Smooth muscle cell (in vitro differentiated cells): ENCODE measurements at regions not wholly inside any gene's neighbourhood (a gene's known extent, or its start where the extent isn't known, plus 50 kb on each side); places are given as distances from the start of the nearest gene placed in this dataset.

ENCODE experiments used
- DNase-seq: peaks from one replicate; lab custom pipeline; 2025; ENCODE audit not compliant: unreplicated experiment; lab: John Stamatoyannopoulos, UW
- H2AFZ ChIP-seq: fragments of 200-600 bp; sonication (generic); 2 replicates; pipeline ENCODE4 v1.6.0; 2016; ENCODE audit warnings: antibody characterized with exemption, low read depth, mild to moderate bottlenecking
- H3F3A ChIP-seq: fragments of 200-600 bp; sonication (generic); 2 replicates; pipeline ENCODE4 v1.6.0; 2017; ENCODE audit warnings: antibody characterized with exemption, low read depth
- H3K27ac ChIP-seq: fragments of 200-600 bp; sonication (generic); 2 replicates; pipeline ENCODE4 v1.5.1; 2016; ENCODE audit warnings: low read depth, mild to moderate bottlenecking
- H3K27me3 ChIP-seq: fragments of 200-600 bp; sonication (generic); 2 replicates; pipeline ENCODE4 v1.6.1; 2016; ENCODE audit warnings: low read depth, mild to moderate bottlenecking
- H3K36me3 ChIP-seq: fragments of 200-600 bp; sonication (generic); 2 replicates; pipeline ENCODE4 v1.5.1; 2016; ENCODE audit warnings: low read depth
- H3K4me1 ChIP-seq: fragments of 200-600 bp; sonication (generic); 2 replicates; pipeline ENCODE4 v1.5.1; 2016; ENCODE audit warnings: low read depth
- H3K4me2 ChIP-seq: fragments of 200-600 bp; sonication (generic); 2 replicates; pipeline ENCODE4 v1.6.0; 2016; ENCODE audit warnings: mild to moderate bottlenecking
- H3K4me3 ChIP-seq: fragments of 200-600 bp; sonication (generic); 2 replicates; pipeline ENCODE4 v1.5.1; 2016; ENCODE audit warnings: mild to moderate bottlenecking
- H3K79me2 ChIP-seq: fragments of 200-600 bp; sonication (generic); 2 replicates; pipeline ENCODE4 v1.6.0; 2016; ENCODE audit warnings: low read depth, mild to moderate bottlenecking
- H3K9ac ChIP-seq: fragments of 200-600 bp; sonication (generic); 2 replicates; pipeline ENCODE4 v1.6.0; 2016; ENCODE audit warnings: low read depth
- H3K9me3 ChIP-seq: fragments of 200-600 bp; sonication (generic); replicated peaks from 2 replicates; pipeline ENCODE4 v1.5.1; 2016; ENCODE audit warnings: low read depth
- H4K20me1 ChIP-seq: fragments of 200-600 bp; sonication (generic); 2 replicates; pipeline ENCODE4 v1.6.0; 2016; ENCODE audit warnings: low read depth
- CTCF ChIP-seq: fragments of 200-600 bp; sonication (generic); IDR thresholded peaks from 2 replicates; pipeline ENCODE4 v1.5.1; 2017; ENCODE audit warnings: borderline replicate concordance, mild to moderate bottlenecking, antibody characterized with exemption; ENCODE audit not compliant: insufficient read depth, poor library complexity, severe bottlenecking
- WGBS: methylation state at CpG from one replicate; pipeline ENCODE4 v1.1.7; 2016; ENCODE audit warnings: low lambda C conversion rate; 5-methylcytosine and 5-hydroxymethylcytosine counted together

GRCh38 chr12:107519906-107520859, 165.4 kb upstream of the PWP1 start:
- 91% methylated on average over 19 of the region's 19 CpGs for WGBS
- H3K79me2 ChIP-seq, result no peaks in the 10 kb centered on the region
- no peaks in the 10 kb centered on the region for H3K9me3 ChIP-seq
- H4K20me1 ChIP-seq, result no peaks in the 10 kb centered on the region
- no peak overlapping the region for H3K4me2 ChIP-seq
- no peak overlapping the region for H2AFZ ChIP-seq
- no peak overlapping the region for H3K9ac ChIP-seq
- no peak overlapping the region for H3K27ac ChIP-seq
- H3K4me1 ChIP-seq, result no peaks in the 10 kb centered on the region
- no peak for TF ChIP-seq CTCF
- H3K27me3 ChIP-seq, result no peaks in the 10 kb centered on the region
- DNase-seq, result no peak
- H3K36me3 ChIP-seq, result no peaks in the 10 kb centered on the region
- H3K4me3 ChIP-seq, result no peak overlapping the region
- no peaks in the 10 kb centered on the region for H3F3A ChIP-seq

GRCh38 chr12:107521826-107522355, 163.7 kb upstream of the PWP1 start:
- no peak for DNase-seq
- H3F3A ChIP-seq, result no peaks in the 10 kb centered on the region
- H3K4me1 ChIP-seq, result no peaks in the 10 kb centered on the region
- H2AFZ ChIP-seq, result no peak overlapping the region
- no peaks in the 10 kb centered on the region for H3K9me3 ChIP-seq
- H3K9ac ChIP-seq, result no peak overlapping the region
- TF ChIP-seq CTCF, result no peak
- WGBS, result 94% methylated on average over 3 of the region's 3 CpGs
- no peaks in the 10 kb centered on the region for H4K20me1 ChIP-seq
- no peak overlapping the region for H3K4me2 ChIP-seq
- no peaks in the 10 kb centered on the region for H3K79me2 ChIP-seq
- H3K36me3 ChIP-seq, result no peaks in the 10 kb centered on the region
- H3K27me3 ChIP-seq, result no peaks in the 10 kb centered on the region
- no peak overlapping the region for H3K27ac ChIP-seq
- no peak overlapping the region for H3K4me3 ChIP-seq

GRCh38 chr12:107522692-107523477, 162.7 kb upstream of the PWP1 start:
- H4K20me1 ChIP-seq, result no peaks in the 10 kb centered on the region
- H3K4me1 ChIP-seq, result no peaks in the 10 kb centered on the region
- H3K9ac ChIP-seq, result no peak overlapping the region
- H3K27ac ChIP-seq, result no peak overlapping the region
- no peaks in the 10 kb centered on the region for H3K79me2 ChIP-seq
- no peaks in the 10 kb centered on the region for H3K27me3 ChIP-seq
- no peak for TF ChIP-seq CTCF
- no peak overlapping the region for H2AFZ ChIP-seq
- WGBS, result 68% methylated on average over 3 of the region's 3 CpGs
- no peaks in the 10 kb centered on the region for H3F3A ChIP-seq
- H3K4me2 ChIP-seq, result no peak overlapping the region
- no peak for DNase-seq
- H3K4me3 ChIP-seq, result no peak overlapping the region
- no peaks in the 10 kb centered on the region for H3K9me3 ChIP-seq
- no peaks in the 10 kb centered on the region for H3K36me3 ChIP-seq
